ENCODE measurements at regions not wholly inside any gene's neighbourhood (a gene's known extent, or its start where the extent isn't known, plus 50 kb on each side); places are given as distances from the start of the nearest gene placed in this dataset.

GRCh38 chr19:5392486-5392885, 51.9 kb upstream of the PTPRS start:
- no peak for DNase-seq (ENCODE audit: low read depth)

- no peak for DNase-seq (ENCODE audit: low read depth)
Measured at GRCh38 chr19:5393088-5393487, 52.5 kb upstream of the PTPRS start.

- no peak for DNase-seq (ENCODE audit: low read depth)
Measured at GRCh38 chr19:5394551-5395505, 54.2 kb upstream of the PTPRS start.

GRCh38 chr19:5395556-5395955, 54.9 kb upstream of the PTPRS start:
- no peak for DNase-seq (ENCODE audit: low read depth)

GRCh38 chr19:5396096-5396939, 55.7 kb upstream of the PTPRS start:
- no peak for DNase-seq (ENCODE audit: low read depth)

- no peak for DNase-seq (ENCODE audit: low read depth)
Measured at GRCh38 chr19:5396963-5397362, 56.4 kb upstream of the PTPRS start.

GRCh38 chr19:5397804-5398692, 57.2 kb upstream of the ZNRF4 start:
- DNase-seq (ENCODE audit: low read depth): no peak

GRCh38 chr19:5398693-5399057, 56.5 kb upstream of the ZNRF4 start:
- DNase-seq (ENCODE audit: low read depth): no peak

- DNase-seq (ENCODE audit: low read depth): peak; percentile 49
Measured at GRCh38 chr19:5403968-5404640, 51.1 kb upstream of the ZNRF4 start.
